Natural killer cell (primary cell): ENCODE measurements at regions not wholly inside any gene's neighbourhood (a gene's known extent, or its start where the extent isn't known, plus 50 kb on each side); places are given as distances from the start of the nearest gene placed in this dataset.
"Not testable (repeated sequence)": the region's sequence is repeated elsewhere in the genome, so short reads cannot be mapped to it uniquely, and the experiment has no call there.

ENCODE experiments used
- ATAC-seq, 3 donors: fragments of 150-1000 bp in 2 of 3; fragments of 200-7000 bp in 1 of 3; cut with Tn5 transposase; 1 replicate in 1 of 3; 2 replicates in 2 of 3; pipeline ENCODE4 v1.10.0; 2021; ENCODE audit warnings: mild to moderate bottlenecking in 2 of 3, moderate library complexity in 2 of 3
- DNase-seq, 2 donors: peaks; one replicate each; pipeline versions ENCODE4 v3.0.0 to v3.0.0-alpha.2; 2013 to 2021; ENCODE audit warnings: mixed read lengths in 1 of 2
- H3K27ac ChIP-seq: one replicate; pipeline ENCODE4 v1.5.1; 2013; ENCODE audit warnings: mild to moderate bottlenecking, low read length
- H3K27me3 ChIP-seq: one replicate; pipeline ENCODE4 v1.6.1; 2013; ENCODE audit warnings: low read length; ENCODE audit not compliant: control insufficient read depth, insufficient read depth
- H3K36me3 ChIP-seq: one replicate; pipeline ENCODE4 v1.6.1; 2013; ENCODE audit warnings: low read length; ENCODE audit not compliant: control insufficient read depth, insufficient read depth
- H3K4me1 ChIP-seq: one replicate; pipeline ENCODE4 v1.6.1; 2013; ENCODE audit warnings: low read length; ENCODE audit not compliant: control insufficient read depth, insufficient read depth
- H3K4me3 ChIP-seq: one replicate; pipeline ENCODE4 v1.5.1; 2013; ENCODE audit warnings: low read length
- H3K9me3 ChIP-seq: one replicate; pipeline ENCODE4 v1.6.1; 2013; ENCODE audit warnings: low read length; ENCODE audit not compliant: control insufficient read depth, insufficient read depth
- H3K27ac Mint-ChIP-seq, 2 donors: one replicate each; pipeline ENCODE4 v1.8.0; 2022; ENCODE audit warnings: mild to moderate bottlenecking in 2 of 2, mixed read lengths in 2 of 2, moderate library complexity in 1 of 2
- H3K27me3 Mint-ChIP-seq, 2 donors: one replicate each; pipeline ENCODE4 v1.8.0; 2022; ENCODE audit warnings: low read depth in 2 of 2, mixed read lengths in 2 of 2
- H3K36me3 Mint-ChIP-seq: one replicate; pipeline ENCODE4 v1.8.0; 2022; ENCODE audit warnings: mixed read lengths
- H3K4me1 Mint-ChIP-seq, 2 donors: one replicate each; pipeline ENCODE4 v1.8.0; 2022; ENCODE audit warnings: mixed read lengths in 2 of 2
- H3K4me3 Mint-ChIP-seq: one replicate; pipeline ENCODE4 v1.8.0; 2022; ENCODE audit warnings: mild to moderate bottlenecking, moderate library complexity, mixed read lengths
- H3K9me3 Mint-ChIP-seq, 2 donors: one replicate each; pipeline ENCODE4 v1.8.0; 2022; ENCODE audit warnings: mixed read lengths in 2 of 2
- WGBS: methylation state at CpG from one replicate; pipeline ENCODE4 v1.1.7; 2013; ENCODE audit warnings: missing lambda C conversion rate; ENCODE audit not compliant: insufficient coverage; 5-methylcytosine and 5-hydroxymethylcytosine counted together
- intact Hi-C: fragments of 100-400 bp; cut with micrococcal nuclease; formaldehyde crosslinking; loops from one replicate; pipeline ENCODE4 v1.14.2; 2022
- TF ChIP-seq, protein P1 (sequence below): fragments of 200-600 bp; IDR thresholded peaks from one replicate; pipeline ENCODE4 v1.8.0; 2022; ENCODE audit warnings: antibody characterized with exemption

DNA sequence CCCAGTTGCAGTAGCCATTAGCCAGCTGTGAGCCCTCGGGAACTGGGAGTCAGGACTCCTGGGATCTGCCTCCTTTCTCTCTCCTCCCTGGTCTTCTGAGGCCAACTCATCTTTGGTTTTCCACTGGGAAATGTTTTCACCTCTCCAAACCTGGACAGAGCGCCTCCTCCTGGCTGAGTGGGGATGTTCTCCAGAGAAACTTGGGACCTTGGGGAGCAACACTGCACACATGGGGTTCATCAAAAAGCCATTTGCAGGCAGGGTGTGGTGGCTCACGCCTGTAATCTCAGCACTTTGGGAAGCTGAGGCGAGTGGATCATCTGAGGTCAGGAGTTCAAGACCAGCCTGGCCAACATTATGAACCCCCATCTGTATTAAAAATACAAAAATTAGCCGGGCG, 145.4 kb downstream of the NECTIN1 start:
- DNase-seq (no peak), ATAC-seq (no peak)
- Mint-ChIP-seq H3K27me3 (peaks cover 35 to 48% of the 10 kb centered on the region in 2 donors), H3K4me3 (no peak overlapping the region), H3K27ac (no peak overlapping the region), H3K4me1 (peaks cover 0 to 7% of the 10 kb centered on the region in 2 donors), H3K9me3 (no peaks in the 10 kb centered on the region), H3K36me3 (no peaks in the 10 kb centered on the region)
- H3K27me3 ChIP-seq: peaks cover 16% of the 10 kb centered on the region
- peaks cover 14% of the 10 kb centered on the region for H3K4me1 ChIP-seq
- intact Hi-C loops: no loop called here
- TF ChIP-seq, protein P1, sequence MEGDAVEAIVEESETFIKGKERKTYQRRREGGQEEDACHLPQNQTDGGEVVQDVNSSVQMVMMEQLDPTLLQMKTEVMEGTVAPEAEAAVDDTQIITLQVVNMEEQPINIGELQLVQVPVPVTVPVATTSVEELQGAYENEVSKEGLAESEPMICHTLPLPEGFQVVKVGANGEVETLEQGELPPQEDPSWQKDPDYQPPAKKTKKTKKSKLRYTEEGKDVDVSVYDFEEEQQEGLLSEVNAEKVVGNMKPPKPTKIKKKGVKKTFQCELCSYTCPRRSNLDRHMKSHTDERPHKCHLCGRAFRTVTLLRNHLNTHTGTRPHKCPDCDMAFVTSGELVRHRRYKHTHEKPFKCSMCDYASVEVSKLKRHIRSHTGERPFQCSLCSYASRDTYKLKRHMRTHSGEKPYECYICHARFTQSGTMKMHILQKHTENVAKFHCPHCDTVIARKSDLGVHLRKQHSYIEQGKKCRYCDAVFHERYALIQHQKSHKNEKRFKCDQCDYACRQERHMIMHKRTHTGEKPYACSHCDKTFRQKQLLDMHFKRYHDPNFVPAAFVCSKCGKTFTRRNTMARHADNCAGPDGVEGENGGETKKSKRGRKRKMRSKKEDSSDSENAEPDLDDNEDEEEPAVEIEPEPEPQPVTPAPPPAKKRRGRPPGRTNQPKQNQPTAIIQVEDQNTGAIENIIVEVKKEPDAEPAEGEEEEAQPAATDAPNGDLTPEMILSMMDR: no peak
- H3K9me3 ChIP-seq: no peaks in the 10 kb centered on the region
- no peak overlapping the region for H3K4me3 ChIP-seq
- H3K27ac ChIP-seq: no peak overlapping the region
- no peaks in the 10 kb centered on the region for H3K36me3 ChIP-seq
- WGBS: 95% methylated on average over 6 of the region's 6 CpGs

- Histone ChIP-seq H3K4me1 (peaks cover 14% of the 10 kb centered on the region), H3K27me3 (peaks cover 16% of the 10 kb centered on the region)
- H3K9me3 Mint-ChIP-seq, H3K36me3 Mint-ChIP-seq, H3K27ac ChIP-seq, ATAC-seq, DNase-seq, H3K4me3 ChIP-seq, intact Hi-C loops, H3K4me1 Mint-ChIP-seq, H3K4me3 Mint-ChIP-seq, H3K36me3 ChIP-seq, H3K9me3 ChIP-seq, H3K27ac Mint-ChIP-seq: not testable (repeated sequence)
- 79% methylated on average over 3 of the region's 3 CpGs for WGBS
- H3K27me3 Mint-ChIP-seq: peaks cover 29 to 44% of the 10 kb centered on the region in 2 donors
Measured at GRCh38 chr11:119581396-119581795, 147.6 kb downstream of the NECTIN1 start.

DNA sequence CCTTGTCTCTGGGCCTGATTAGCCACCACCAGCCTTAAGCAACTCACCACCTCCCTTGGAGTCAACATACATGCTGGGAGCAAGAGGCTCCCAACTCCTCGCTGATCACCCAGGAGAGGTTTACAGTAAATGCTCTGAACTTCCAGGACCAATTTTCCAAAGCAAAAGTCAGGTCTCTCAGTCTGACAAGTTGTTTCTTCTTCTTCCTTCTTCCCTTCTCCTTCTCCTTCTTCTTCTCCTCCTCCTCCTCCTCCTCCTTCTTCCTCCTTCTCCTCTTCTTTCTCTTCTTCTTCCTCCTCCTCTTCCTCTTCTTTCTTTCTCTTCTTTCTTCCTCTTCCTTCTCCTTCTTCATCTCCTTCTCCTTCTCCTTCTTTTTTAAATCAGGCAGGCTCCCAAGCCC, 148.2 kb downstream of the NECTIN1 start:
- H3K4me3 Mint-ChIP-seq: no peak overlapping the region
- intact Hi-C loops: no loop called here
- ATAC-seq: no peak
- Histone ChIP-seq H3K4me1 (peaks cover 14% of the 10 kb centered on the region), H3K9me3 (no peaks in the 10 kb centered on the region), H3K4me3 (no peak overlapping the region), H3K27me3 (peaks cover 16% of the 10 kb centered on the region), H3K36me3 (no peaks in the 10 kb centered on the region), H3K27ac (no peak overlapping the region)
- no peaks in the 10 kb centered on the region for H3K36me3 Mint-ChIP-seq
- H3K27ac Mint-ChIP-seq: no peak overlapping the region
- H3K4me1 Mint-ChIP-seq: peaks cover 0 to 7% of the 10 kb centered on the region in 2 donors
- H3K9me3 Mint-ChIP-seq: no peaks in the 10 kb centered on the region
- DNase-seq: no peak
- 76% methylated on average over 1 of the region's 1 CpG for whole genome bisulfite sequencing
- peaks cover 28 to 37% of the 10 kb centered on the region in 2 donors for H3K27me3 Mint-ChIP-seq
- TF ChIP-seq, protein P1: no peak

GRCh38 chr11:119580081-119580480, 148.9 kb downstream of the NECTIN1 start:
- Histone ChIP-seq H3K27me3 (peaks cover 11% of the 10 kb centered on the region), H3K36me3 (no peaks in the 10 kb centered on the region), H3K4me1 (peaks cover 12% of the 10 kb centered on the region), H3K9me3 (no peaks in the 10 kb centered on the region), H3K27ac (no peak overlapping the region), H3K4me3 (no peak overlapping the region)
- 76% methylated on average over 2 of the region's 3 CpGs for WGBS
- Mint-ChIP-seq H3K27ac (no peak overlapping the region), H3K27me3 (peaks cover 24 to 34% of the 10 kb centered on the region in 2 donors), H3K9me3 (no peaks in the 10 kb centered on the region), H3K36me3 (no peaks in the 10 kb centered on the region), H3K4me1 (peaks cover 0 to 7% of the 10 kb centered on the region in 2 donors), H3K4me3 (no peak overlapping the region)
- intact Hi-C loops: no loop called here
- ATAC-seq (no peak), DNase-seq (no peak)
- TF ChIP-seq, protein P1: no peak
